ENCODE measurements at regions not wholly inside any gene's neighbourhood (a gene's known extent, or its start where the extent isn't known, plus 50 kb on each side); places are given as distances from the start of the nearest gene placed in this dataset.

GRCh38 chr13:27709779-27710178 lies 82.5 kb upstream of the GSX1 start:
- ChIA-PET POLR2A (interaction anchor here (0.6 to 1.0 kb wide), 3 partner anchors 9 to 13 kb away, joined by 3 to 4 read pairs (median 3); no protein-coding TSS in a partner anchor), CTCF (ENCODE audit: low intra/inter-chr PET ratio) (no interaction called here)
- Histone ChIP-seq H3K9ac (ENCODE audit: insufficient read depth in 1 of 2, low read depth in 2 of 2, low read length in 2 of 2) (no peak overlapping the region), H3K27me3 (ENCODE audit: control insufficient read depth in 2 of 2, insufficient read depth in 2 of 2, low read length in 2 of 2) (peaks cover 3 to 4% of the 10 kb centered on the region in 2 experiments; a peak in 2 of 5 replicates), H3K4me2 (ENCODE audit: insufficient read depth, low read length) (no peak overlapping the region), H3K27ac (ENCODE audit: extremely low read depth, low read depth, low read length) (no peak overlapping the region), H3K36me3 (ENCODE audit: control insufficient read depth, insufficient read depth, low read length) (no peaks in the 10 kb centered on the region), H3K79me2 (ENCODE audit: control insufficient read depth, insufficient read depth, low read length) (no peaks in the 10 kb centered on the region), H3K4me3 (no peak overlapping the region), H2AFZ (ENCODE audit: low read depth, low read length) (no peak overlapping the region), H3K9me1 (ENCODE audit: control insufficient read depth, insufficient read depth, low read length) (no peaks in the 10 kb centered on the region), H3K4me1 (replicated peaks in 1 of 2; ENCODE audit: control insufficient read depth in 2 of 2, insufficient read depth in 2 of 2, low read length in 2 of 2) (no peaks in the 10 kb centered on the region), H3K9me3 (replicated peaks; ENCODE audit: control insufficient read depth, insufficient read depth, low read depth, low read length) (no peaks in the 10 kb centered on the region), H4K20me1 (replicated peaks; ENCODE audit: control insufficient read depth, insufficient read depth, low read length) (no peaks in the 10 kb centered on the region)
- DNase-seq (ENCODE audit: extremely low read depth in 1 of 4, low spot score in 3 of 4): no peak
- FAIRE-seq: no peak
- no peak for ATAC-seq
- in situ Hi-C loops (cut with MboI): no loop called here
- TF ChIP-seq SETDB1 (IDR thresholded peaks at IDR 0.05; ENCODE audit: low read length): no peak
- no peak for TF ChIP-seq POLR2AphosphoS2 (IDR thresholded peaks at IDR 0.05; ENCODE audit: low read length)
- no peak for TF ChIP-seq CLOCK (CRISPR knock-in tag; IDR thresholded peaks at IDR 0.05; ENCODE audit: borderline replicate concordance)
- TF ChIP-seq FOXA1 (IDR thresholded peaks at IDR 0.05; ENCODE audit: borderline replicate concordance): no peak
- TF ChIP-seq SMC3 (conservative IDR thresholded peaks at IDR 0.05; ENCODE audit: insufficient read depth, low read depth, low read length): no peak
- no peak for TF ChIP-seq SRSF1 (IDR thresholded peaks at IDR 0.05; ENCODE audit: low read depth, low read length)
- TF ChIP-seq KAT7 (CRISPR knock-in tag; IDR thresholded peaks at IDR 0.05; ENCODE audit: borderline replicate concordance): no peak
- no peak for TF ChIP-seq NFIC (IDR thresholded peaks at IDR 0.05)
- no peak for TF ChIP-seq SMARCB1 (IDR thresholded peaks at IDR 0.05; ENCODE audit: insufficient read length, low read depth)
- TF ChIP-seq, protein P1, sequence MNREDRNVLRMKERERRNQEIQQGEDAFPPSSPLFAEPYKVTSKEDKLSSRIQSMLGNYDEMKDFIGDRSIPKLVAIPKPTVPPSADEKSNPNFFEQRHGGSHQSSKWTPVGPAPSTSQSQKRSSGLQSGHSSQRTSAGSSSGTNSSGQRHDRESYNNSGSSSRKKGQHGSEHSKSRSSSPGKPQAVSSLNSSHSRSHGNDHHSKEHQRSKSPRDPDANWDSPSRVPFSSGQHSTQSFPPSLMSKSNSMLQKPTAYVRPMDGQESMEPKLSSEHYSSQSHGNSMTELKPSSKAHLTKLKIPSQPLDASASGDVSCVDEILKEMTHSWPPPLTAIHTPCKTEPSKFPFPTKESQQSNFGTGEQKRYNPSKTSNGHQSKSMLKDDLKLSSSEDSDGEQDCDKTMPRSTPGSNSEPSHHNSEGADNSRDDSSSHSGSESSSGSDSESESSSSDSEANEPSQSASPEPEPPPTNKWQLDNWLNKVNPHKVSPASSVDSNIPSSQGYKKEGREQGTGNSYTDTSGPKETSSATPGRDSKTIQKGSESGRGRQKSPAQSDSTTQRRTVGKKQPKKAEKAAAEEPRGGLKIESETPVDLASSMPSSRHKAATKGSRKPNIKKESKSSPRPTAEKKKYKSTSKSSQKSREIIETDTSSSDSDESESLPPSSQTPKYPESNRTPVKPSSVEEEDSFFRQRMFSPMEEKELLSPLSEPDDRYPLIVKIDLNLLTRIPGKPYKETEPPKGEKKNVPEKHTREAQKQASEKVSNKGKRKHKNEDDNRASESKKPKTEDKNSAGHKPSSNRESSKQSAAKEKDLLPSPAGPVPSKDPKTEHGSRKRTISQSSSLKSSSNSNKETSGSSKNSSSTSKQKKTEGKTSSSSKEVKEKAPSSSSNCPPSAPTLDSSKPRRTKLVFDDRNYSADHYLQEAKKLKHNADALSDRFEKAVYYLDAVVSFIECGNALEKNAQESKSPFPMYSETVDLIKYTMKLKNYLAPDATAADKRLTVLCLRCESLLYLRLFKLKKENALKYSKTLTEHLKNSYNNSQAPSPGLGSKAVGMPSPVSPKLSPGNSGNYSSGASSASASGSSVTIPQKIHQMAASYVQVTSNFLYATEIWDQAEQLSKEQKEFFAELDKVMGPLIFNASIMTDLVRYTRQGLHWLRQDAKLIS (CRISPR knock-in tag; IDR thresholded peaks at IDR 0.05): no peak
- no peak for TF ChIP-seq RHOXF2B (CRISPR knock-in tag; conservative IDR thresholded peaks at IDR 0.05)
- TF ChIP-seq ZNF3 (CRISPR knock-in tag; IDR thresholded peaks at IDR 0.05): no peak
- no peak for TF ChIP-seq SREBF1 (IDR thresholded peaks at IDR 0.05; ENCODE audit: borderline replicate concordance, low read depth, low read length)
- no peak for TF ChIP-seq SMAD2 (IDR thresholded peaks at IDR 0.05; ENCODE audit: low read depth, low read length)
- no peak for TF ChIP-seq ZSCAN29 (IDR thresholded peaks at IDR 0.05)
- TF ChIP-seq ATF3 (IDR thresholded peaks at IDR 0.05): no peak
- no peak for TF ChIP-seq ATF3 (CRISPR knock-in tag; conservative IDR thresholded peaks at IDR 0.05)
- intact Hi-C loops (cut with micrococcal nuclease): no loop called here
- 7% methylated on average over 1 of the region's 1 CpG for WGBS (ENCODE audit: insufficient coverage, low coverage, missing lambda C conversion rate)
- BruUV-seq (replicated peaks): no TSS peak
